Right renal pelvis (tissue), 4 donors: ENCODE measurements at regions not wholly inside any gene's neighbourhood (a gene's known extent, or its start where the extent isn't known, plus 50 kb on each side); places are given as distances from the start of the nearest gene placed in this dataset.
"Not testable (repeated sequence)": the region's sequence is repeated elsewhere in the genome, so short reads cannot be mapped to it uniquely, and the experiment has no call there.

ENCODE experiments used
- DNase-seq, 4 donors: peaks; one replicate each; pipeline ENCODE4 v3.0.0-alpha.2; 2013; ENCODE audit warnings: low read depth in 4 of 4, low spot score in 3 of 4, missing footprints in 1 of 4

GRCh38 chr20:47968541-47969310, 183.4 kb upstream of the SULF2 start:
- DNase-seq, result no peak

DNA sequence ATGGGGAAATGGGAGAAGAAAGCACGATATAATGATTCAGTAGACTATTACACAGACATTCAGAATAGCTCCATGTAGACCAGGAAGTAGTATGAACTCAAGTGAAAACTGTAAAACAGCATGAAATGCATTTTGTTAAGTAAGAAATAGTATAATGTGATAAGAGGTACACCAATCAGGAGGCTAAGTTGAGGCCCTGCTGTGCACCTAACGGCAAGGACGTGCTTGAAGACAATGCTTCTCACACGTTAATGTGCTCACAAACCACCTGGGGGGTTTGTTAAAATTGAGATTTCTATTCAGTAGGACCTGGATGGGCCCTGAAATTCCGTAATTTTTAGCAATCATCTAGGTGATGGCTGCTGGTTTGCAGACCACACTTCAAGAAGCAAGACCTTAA, 178.9 kb upstream of the SULF2 start:
- no peak for DNase-seq

DNA sequence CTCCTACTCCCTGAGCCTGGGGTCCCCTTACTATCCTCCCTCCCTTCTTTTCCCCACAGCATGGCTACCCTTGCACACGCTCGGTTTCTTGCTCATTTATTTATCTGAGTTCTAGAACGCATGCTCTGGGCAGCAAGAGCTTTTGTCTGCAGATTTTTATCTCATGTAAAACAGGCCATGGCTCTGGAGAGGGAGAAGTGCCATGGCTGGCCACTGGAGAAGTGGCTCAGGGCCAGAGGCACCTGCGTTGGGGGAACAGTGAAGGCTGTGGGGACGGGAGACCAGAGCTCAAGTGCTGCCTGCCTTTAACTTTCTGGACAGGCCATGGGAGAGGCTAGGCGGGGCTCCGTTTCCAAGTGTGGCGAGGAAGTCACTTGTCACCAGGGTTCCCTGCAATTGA, 177.7 kb upstream of the SULF2 start:
- no peak for DNase-seq

DNA sequence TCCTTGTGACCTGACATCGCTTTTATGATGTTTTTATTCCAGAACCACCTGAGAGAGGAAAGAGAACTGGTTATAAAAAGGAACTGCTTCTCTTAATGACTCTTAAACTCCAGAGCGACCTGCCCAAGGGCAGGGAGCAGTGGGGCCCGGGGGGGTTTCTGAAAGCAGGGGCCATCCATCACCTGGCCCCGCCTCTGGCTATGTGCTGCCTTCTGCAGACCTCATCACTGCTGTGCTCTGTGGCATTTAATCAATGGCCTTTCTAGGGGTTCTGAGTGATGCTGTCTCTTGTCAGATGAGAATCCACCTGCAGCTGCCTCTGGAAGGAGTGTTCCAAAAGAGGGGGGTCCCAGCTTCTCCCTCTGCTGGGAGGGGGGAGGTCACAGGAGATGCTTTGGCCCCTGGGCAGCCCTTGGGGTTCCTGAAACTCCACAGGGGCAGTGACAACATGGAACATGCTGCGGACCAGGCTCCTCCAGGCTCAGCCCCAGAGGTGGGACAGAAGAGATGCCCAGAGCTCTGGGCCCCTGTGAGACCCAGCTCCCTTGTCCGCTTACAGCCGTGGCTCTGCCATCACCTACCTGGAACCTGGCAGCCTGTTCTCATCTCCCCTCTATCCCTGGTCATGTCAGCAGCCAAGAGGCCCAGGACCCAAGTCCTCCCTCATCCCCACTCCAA, 177.1 kb upstream of the SULF2 start:
- no peak for DNase-seq

- DNase-seq, result no peak
Measured at GRCh38 chr20:47960769-47961541, 175.7 kb upstream of the SULF2 start.

DNA sequence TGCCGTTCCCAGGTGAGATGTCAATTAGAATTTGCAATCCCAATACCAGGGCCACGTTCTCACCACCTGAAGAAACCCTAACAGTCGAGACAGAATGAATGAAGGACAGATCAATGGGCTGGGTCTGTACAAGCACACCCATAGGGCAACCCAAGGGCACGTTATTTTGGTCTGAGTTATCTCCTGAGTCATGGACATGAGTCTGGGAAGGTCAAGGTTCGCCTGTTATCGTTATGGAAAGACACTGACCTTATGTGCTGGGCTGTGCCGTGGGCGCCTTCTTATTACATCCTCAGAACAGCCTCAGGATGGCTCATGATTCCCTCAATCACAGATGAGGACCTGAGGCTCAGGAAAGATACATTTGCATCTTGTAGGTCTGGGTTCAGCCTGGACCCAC, 175.0 kb upstream of the SULF2 start:
- no peak for DNase-seq

- DNase-seq, result not testable (repeated sequence)
Measured at GRCh38 chr20:47957989-47958801, 172.9 kb upstream of the SULF2 start.

GRCh38 chr20:47957135-47957534, 171.9 kb upstream of the SULF2 start:
- DNase-seq, result no peak

- no peak for DNase-seq
Measured at GRCh38 chr20:47956268-47956995, 171.2 kb upstream of the SULF2 start.

DNA sequence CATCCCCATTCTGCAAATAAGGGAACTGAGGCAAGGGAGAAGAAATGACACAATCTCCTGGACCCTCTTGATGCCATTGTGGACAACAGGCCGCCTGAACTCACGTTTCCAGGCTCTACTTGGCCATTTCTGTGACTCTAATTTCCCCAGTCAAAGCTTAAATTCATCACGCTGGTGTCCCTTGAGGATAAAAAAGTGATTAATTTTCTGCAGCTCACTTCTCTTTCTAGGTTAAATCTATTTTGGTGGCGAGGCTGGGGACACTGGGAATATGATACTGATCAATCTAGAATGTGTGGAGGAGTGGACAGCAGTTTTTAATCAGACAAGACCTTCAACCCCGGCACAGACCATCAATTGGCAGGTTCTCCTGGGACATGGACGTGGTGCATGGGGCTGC, 168.2 kb upstream of the SULF2 start:
- no peak for DNase-seq

- DNase-seq, result no peak
Measured at GRCh38 chr20:47952023-47952564, 166.8 kb upstream of the SULF2 start.

DNA sequence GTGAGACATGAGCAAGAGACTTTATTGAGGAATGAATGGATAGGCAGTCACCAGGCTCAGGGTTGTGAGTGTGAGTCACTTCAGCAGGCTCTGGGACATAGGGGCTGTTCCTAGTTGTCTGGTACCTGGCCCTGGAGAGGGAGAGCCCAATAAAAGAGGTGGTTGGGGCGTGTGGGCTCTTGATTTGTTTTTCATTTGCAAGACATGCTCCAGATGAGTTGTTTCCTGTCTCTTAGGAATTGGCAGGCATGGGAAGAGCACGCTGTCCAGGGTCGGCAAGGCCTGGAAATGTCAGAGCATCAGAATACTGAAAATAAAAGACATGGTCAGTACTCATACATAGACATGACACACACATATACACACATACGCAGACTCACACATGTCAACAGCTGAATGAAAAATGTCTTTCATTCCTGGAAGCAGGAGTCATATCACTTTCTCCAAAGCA, 166.3 kb upstream of the SULF2 start:
- DNase-seq, result no peak

GRCh38 chr20:47950913-47951283, 165.6 kb upstream of the SULF2 start:
- no peak for DNase-seq

GRCh38 chr20:47950124-47950912, 165.0 kb upstream of the SULF2 start:
- peak in 2 of 4 donors; percentile 53 for DNase-seq

GRCh38 chr20:47949230-47949629, 163.9 kb upstream of the SULF2 start:
- no peak for DNase-seq

DNA sequence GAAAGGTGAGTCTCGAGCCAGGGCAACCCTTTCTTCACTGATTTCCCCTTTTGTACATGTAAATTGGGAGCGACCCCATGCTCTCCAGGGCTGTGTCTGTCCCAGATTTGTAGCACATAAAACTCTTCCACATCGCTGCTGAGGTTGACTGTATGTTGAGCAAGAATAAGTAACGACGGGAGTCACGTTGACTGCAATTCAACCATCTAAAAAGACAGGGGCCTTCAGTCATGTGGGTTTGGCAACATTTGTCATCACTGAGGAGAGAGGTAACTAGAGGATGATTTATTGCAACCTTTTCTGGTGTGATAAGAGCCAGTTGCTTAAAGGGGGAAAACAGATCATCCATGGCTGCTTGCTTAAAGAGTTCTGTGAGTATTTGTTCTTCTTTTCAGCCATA, 159.4 kb upstream of the SULF2 start:
- no peak for DNase-seq

GRCh38 chr20:47941869-47942268, 156.6 kb upstream of the SULF2 start:
- DNase-seq, result no peak

DNA sequence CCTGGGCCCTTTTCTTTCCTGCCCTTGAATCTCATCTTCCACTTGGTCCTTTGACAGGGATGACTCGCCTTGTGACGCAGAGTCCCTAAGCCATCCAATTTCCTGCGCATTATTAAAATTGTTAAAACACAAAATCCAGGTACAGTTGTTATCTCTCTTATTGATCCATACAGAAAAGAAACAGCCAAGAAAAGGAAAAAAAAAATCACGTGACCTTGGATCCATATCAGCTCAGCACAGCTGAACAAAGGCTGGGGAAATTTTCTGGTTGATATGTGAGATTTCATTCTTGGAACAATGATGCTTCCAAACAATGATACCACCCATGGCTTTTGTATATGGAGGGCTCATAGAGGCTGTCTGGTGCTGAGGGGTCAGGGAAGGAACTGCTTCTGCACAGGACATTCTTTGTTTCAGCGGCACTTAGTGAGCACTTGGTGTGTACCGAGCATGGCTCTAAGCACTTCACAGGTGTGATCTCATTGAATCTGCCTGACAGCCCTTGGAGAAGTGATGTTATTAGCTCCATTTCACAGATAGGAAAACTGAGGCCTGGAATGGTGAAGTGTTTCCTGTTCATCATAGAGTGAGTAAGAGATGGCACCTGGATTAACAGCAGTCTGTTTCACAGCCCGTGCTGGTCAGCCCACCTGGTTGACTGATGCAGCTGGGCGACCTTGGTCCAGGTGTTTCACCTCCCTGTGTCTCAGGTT, 155.0 kb upstream of the SULF2 start:
- DNase-seq, result no peak
